Stomach (tissue), 4 donors: ENCODE measurements at regions not wholly inside any gene's neighbourhood (a gene's known extent, or its start where the extent isn't known, plus 50 kb on each side); places are given as distances from the start of the nearest gene placed in this dataset.

Source experiments
- EP300 ChIP-seq: sonication (generic); formaldehyde crosslinking; IDR thresholded peaks from one replicate; pipeline ENCODE4 v1.6.1; 2017; ENCODE audit warnings: antibody characterized with exemption
- POLR2AphosphoS5 ChIP-seq, 3 donors: sonication (generic); formaldehyde crosslinking; IDR thresholded peaks; one replicate each; pipeline ENCODE4 v1.6.1; 2016; ENCODE audit warnings: antibody characterized with exemption in 3 of 3
- TF ChIP-seq, protein P1 (sequence below), 7 experiments: fragments of 450-650 bp in 4 of 7; fragments of 200-600 bp in 3 of 7; sonication (generic) in 3 of 7; IDR thresholded peaks; one replicate each; pipeline ENCODE4 v1.5.1; 2016 to 2019; ENCODE audit warnings: antibody characterized with exemption in 7 of 7, control low read depth in 2 of 7, mild to moderate bottlenecking in 1 of 7

GRCh38 chr16:27719106-27719445 lies 169.1 kb downstream of the KATNIP start:
- TF ChIP-seq, protein P1, sequence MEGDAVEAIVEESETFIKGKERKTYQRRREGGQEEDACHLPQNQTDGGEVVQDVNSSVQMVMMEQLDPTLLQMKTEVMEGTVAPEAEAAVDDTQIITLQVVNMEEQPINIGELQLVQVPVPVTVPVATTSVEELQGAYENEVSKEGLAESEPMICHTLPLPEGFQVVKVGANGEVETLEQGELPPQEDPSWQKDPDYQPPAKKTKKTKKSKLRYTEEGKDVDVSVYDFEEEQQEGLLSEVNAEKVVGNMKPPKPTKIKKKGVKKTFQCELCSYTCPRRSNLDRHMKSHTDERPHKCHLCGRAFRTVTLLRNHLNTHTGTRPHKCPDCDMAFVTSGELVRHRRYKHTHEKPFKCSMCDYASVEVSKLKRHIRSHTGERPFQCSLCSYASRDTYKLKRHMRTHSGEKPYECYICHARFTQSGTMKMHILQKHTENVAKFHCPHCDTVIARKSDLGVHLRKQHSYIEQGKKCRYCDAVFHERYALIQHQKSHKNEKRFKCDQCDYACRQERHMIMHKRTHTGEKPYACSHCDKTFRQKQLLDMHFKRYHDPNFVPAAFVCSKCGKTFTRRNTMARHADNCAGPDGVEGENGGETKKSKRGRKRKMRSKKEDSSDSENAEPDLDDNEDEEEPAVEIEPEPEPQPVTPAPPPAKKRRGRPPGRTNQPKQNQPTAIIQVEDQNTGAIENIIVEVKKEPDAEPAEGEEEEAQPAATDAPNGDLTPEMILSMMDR (IDR thresholded peaks at IDR 0.05): no peak
- TF ChIP-seq POLR2AphosphoS5 (IDR thresholded peaks at IDR 0.05): no peak
- TF ChIP-seq EP300: no peak
